NCI-H226 (cell line): ENCODE measurements at regions not wholly inside any gene's neighbourhood (a gene's known extent, or its start where the extent isn't known, plus 50 kb on each side); places are given as distances from the start of the nearest gene placed in this dataset.
"Not testable (repeated sequence)": the region's sequence is repeated elsewhere in the genome, so short reads cannot be mapped to it uniquely, and the experiment has no call there.

ENCODE experiments used
- DNase-seq: peaks from one replicate; pipeline ENCODE4 v3.0.0-alpha.2; 2015

- no peak for DNase-seq
Measured at GRCh38 chr4:81806485-81806884, 334.8 kb upstream of the RASGEF1B start.

GRCh38 chr4:81804849-81805248 is 333.1 kb upstream of the RASGEF1B start:
- no peak for DNase-seq

DNA sequence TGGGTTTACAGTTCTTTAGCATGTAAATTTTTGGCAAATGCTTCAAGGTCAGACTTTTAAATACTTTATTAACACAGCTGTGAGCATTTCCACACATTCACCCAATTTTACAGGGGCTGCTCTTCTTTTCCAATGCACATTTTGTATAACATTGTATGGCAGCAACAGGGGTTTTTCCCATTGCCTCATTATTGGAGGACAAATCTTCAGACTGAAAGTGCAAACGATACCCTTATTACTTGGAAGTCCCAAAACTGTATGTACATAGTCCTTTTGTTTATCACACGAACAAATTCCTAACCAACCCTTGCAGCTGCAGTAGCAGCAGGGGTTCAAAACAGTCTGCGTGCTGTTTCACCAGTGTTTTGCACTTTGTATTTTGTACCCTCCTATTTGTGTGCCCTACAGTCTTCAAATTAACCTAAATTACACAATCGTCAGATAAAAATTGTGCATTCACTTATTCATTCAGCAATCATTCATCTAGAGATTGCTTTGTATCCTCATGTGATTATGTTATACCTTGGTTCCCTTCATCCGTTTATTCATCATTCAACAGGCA is 330.7 kb upstream of the RASGEF1B start:
- no peak for DNase-seq

DNA sequence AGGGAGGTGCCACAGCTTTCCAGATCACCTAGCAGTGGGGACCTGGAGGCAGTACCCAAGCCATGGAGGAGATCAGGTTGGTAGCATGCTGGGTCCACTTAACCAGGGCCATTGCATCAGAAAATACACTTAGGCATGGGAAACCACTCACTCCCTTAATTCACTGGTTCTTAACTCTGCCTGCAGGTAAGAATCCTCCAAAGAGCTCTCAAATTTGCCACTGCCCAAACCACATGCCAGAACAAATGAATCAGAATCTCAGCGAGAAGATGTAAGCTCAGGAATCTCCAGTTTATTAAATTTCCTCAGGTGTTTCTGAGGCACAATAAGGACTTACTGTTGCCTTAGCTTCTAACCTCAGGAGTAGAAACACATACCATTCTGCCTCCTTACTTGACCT is 327.7 kb upstream of the RASGEF1B start:
- no peak for DNase-seq

DNA sequence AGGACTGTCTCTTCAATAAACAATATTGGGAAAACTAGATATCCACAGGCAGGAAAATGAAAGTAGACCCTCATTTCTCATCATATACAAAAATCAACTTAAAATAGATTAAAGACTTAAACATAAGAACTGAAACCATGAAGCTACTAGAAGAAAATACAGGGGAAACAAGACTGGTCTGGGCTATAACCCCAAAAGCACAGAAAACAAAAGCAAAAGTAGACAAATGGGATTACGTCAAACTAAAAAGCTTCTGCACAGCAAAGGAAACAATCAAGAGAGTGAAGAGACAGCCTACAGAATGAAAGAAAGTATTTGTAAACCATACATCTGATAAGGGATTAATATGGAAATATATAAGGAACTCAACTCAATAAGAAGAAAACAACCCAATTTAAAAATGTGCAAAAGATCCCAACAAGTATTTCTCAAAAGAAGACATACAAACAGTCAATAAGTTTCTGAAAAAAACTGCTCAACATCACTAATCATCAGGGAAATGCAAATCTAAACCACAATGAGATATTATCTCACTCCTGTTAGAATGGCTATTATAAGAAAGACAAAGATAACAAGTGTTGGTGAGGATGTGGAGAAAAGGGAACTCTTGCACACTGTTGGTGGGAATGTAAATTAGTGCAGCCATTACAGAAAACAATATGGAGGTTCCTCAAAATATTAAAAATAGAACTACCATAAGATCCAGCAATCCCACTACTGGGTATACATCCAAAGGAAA is 325.3 kb upstream of the RASGEF1B start:
- no peak for DNase-seq

- DNase-seq: no peak
Measured at GRCh38 chr4:81792521-81792920, 320.8 kb upstream of the RASGEF1B start.

GRCh38 chr4:81790477-81790876 is 318.8 kb upstream of the RASGEF1B start:
- DNase-seq: no peak

DNA sequence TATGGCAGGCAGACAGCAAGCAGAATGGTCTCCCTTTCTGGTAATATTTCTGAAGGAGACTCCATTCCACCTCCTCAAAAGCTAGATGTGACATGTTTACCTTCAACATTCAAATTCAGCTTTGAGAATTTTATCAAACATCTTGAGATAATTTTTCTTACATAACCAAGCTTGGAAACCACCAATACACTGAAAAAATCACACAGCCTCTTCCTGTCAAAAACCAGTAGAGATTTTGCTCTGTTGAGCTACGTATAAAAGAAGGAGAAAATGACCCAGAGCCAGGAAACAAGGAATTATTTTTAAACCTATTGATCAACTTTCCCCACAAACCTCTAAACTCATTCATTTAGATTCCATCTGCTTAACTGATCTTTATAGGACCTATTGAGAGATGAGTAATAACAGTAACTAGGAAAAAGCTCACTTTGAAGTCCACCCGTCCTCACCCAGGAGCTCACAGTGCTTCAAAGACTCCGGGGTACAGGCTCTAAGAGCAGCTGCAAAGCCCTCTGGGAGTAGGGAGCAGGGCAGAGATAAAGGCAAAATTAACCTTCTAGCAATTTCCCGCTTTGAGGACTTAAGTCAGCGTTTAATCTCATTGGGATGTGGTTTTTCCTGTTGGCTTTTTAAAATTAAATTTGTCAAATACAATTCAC is 318.2 kb upstream of the RASGEF1B start:
- DNase-seq: no peak

DNA sequence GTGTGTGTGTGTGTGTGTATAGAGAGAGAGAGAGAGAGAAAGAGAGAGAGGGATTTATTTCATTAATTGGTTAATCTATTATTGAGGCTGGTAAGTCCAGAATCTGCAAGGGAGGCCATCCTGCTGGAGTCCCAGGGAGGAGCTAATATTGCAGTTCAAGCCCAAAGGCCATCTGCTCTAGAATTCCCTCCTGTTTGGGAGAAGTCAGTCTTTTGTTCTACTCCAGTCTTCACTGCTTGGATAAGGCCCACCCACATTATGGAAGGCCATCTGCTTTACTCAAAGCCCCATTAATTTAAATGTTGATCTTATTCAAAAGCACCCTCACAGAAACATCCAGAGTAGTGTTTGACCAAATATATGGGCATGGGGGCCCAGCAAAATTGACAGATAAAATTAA is 317.5 kb upstream of the RASGEF1B start:
- no peak for DNase-seq

- no peak for DNase-seq
Measured at GRCh38 chr4:81786766-81787165, 315.1 kb upstream of the RASGEF1B start.

GRCh38 chr4:81786063-81786763 is 314.5 kb upstream of the RASGEF1B start:
- DNase-seq: no peak

- no peak for DNase-seq
Measured at GRCh38 chr4:81785338-81785737, 313.6 kb upstream of the RASGEF1B start.

GRCh38 chr4:81783558-81783957 is 311.9 kb upstream of the RASGEF1B start:
- DNase-seq: no peak

DNA sequence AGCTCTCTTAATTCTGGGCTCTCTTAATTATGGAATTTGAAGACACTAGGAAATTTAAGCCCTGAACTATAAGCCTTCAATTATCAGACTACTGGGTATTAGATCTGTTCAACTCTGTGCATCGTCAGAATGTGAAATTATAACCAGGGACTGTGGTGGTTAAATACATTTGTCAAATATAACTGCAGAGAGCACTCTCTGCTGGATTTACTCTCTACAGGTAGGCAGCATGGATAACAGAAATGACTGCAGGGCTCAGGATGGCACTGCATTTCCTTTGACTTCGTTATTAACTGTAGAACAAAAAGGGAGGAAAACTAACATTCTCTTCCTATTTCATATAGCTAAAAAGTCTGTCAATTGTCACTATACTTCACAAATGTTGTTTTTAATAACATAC is 310.1 kb upstream of the RASGEF1B start:
- DNase-seq: no peak

DNA sequence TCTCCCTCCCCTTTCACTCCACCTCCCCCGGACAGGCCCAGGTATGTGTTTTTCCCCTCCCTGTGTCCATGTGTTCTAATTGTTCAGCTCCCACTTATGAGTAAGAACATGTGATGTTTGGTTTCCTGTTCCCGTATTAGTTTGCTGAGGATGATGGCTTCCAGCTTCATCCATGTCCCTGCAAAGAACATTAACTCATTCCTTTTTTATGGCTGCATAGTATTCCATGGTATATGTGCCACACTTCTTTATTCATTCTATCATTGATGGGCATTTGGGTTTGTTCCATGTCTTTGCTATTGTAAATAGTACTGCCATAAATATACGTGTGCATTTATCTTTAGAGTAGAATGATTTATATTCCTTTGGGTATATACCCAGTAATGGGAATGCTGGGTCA is 306.0 kb upstream of the RASGEF1B start:
- not testable (repeated sequence) for DNase-seq

DNA sequence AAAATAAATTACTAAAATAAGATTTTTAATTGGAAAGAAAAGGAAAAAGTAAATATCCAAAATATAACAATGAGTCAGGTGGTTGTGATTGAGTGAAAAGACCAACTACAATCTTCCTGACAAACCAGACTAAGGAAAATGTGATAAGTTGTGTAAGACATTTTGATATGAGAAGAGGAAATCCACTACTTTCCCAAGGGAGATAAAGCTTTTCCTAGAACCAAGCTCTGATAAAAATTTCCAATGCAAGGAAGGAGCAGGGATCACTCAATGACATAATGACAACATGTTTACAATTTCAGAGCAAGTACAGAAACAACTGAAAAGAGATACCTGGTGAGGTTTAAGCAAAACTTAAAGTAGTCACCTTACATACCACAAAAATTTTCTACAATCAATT is 305.1 kb upstream of the RASGEF1B start:
- no peak for DNase-seq

GRCh38 chr4:81773557-81773956 is 301.9 kb upstream of the RASGEF1B start:
- no peak for DNase-seq

GRCh38 chr4:81771721-81772120 is 300.0 kb upstream of the RASGEF1B start:
- no peak for DNase-seq

- DNase-seq: no peak
Measured at GRCh38 chr4:81769244-81769643, 297.5 kb upstream of the RASGEF1B start.

DNA sequence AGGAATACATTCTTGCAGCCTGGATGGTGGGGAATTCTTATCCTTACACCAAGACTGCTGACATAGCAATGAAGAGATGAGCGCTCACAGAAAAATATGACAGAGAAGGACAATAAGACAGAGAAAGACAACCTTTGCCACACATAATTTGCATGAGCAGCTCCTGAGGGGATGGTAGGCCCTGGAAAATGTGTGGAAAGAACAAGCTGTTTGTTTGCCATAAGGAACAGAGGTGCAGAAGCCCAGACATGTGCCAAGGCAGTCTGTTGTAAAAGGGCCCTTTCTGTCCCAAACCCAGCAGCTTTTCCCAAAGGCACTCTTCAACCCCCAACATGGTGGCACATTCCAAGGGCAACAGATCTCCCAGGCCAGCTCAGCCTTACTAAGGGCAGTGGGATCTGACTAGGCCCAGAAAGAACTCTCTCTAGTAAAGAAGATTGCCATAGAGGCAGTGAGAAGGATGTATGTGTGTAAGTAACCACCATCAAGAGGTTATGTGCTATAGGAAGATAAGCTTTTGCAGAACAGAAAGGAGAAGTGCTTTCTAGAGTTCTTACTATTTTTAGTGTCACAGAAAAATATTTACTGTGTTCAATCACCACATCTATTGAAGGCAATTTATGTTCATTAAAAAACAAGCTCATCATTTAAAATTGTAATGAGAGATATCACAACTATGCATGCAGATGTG is 287.0 kb upstream of the RASGEF1B start:
- DNase-seq: no peak

- no peak for DNase-seq
Measured at GRCh38 chr4:81757691-81758090, 286.0 kb upstream of the RASGEF1B start.

GRCh38 chr4:81756973-81757372 is 285.3 kb upstream of the RASGEF1B start:
- no peak for DNase-seq

- no peak for DNase-seq
Measured at GRCh38 chr4:81756042-81756441, 284.3 kb upstream of the RASGEF1B start.
